HepG2 (cell line): ENCODE measurements at regions not wholly inside any gene's neighbourhood (a gene's known extent, or its start where the extent isn't known, plus 50 kb on each side); places are given as distances from the start of the nearest gene placed in this dataset.

ENCODE experiments used
- ATAC-seq: fragments of 200-7000 bp; cut with Tn5 transposase; 3 replicates; pipeline ENCODE4 v1.9.1; 2020; ENCODE audit warnings: mild to moderate bottlenecking, moderate library complexity
- BruUV-seq: library from RNA; stranded (reverse); fragments of 400-500 nt; replicated peaks from 2 replicates; lab custom pipeline; 2021; lab: Mats Ljungman, UMichigan
- CTCF ChIA-PET: fragments of 300-600 bp; formaldehyde crosslinking; extraction: SDS; loops from one replicate; lab custom pipeline; 2021; ENCODE audit warnings: low total read pairs, inconsistent platforms, low intra/inter-chr PET ratio; lab: Yijun Ruan, JAX
- POLR2A ChIA-PET: fragments of 350-600 bp; sonication (Branson Sonifier 250); formaldehyde crosslinking; loops from one replicate; lab custom pipeline; 2020; ENCODE audit warnings: antibody characterized with exemption, inconsistent platforms; lab: Yijun Ruan, JAX
- DNase-seq: peaks from one replicate; pipeline ENCODE4 v3.0.0-alpha.2; 2015; ENCODE audit warnings: low spot score
- FAIRE-seq: peaks from 3 replicates; lab custom pipeline; 2011; peaks lifted over from hg19 to GRCh38; lab: Jason Lieb, UNC
- H2AFZ ChIP-seq: one replicate; pipeline ENCODE4 v1.6.1; 2011; ENCODE audit warnings: low read length, inconsistent platforms
- H3K27ac ChIP-seq: fragments of 300-600 bp; 3 replicates; pipeline ENCODE4 v1.8.0; 2011; ENCODE audit warnings: mixed run types, mild to moderate bottlenecking, mixed read lengths, low read length, inconsistent platforms; ENCODE audit not compliant: insufficient read depth; ENCODE audit errors: extremely low read length
- H3K27me3 ChIP-seq, 2 experiments: fragments of 200-600 bp in 1 of 2; 2 replicates in 1 of 2; 3 replicates in 1 of 2; pipeline versions ENCODE4 v1.6.0 to v1.8.0; 2011; ENCODE audit warnings: low read length in 2 of 2, mild to moderate bottlenecking in 2 of 2, moderate library complexity in 2 of 2, inconsistent platforms in 1 of 2; ENCODE audit not compliant: insufficient read depth in 2 of 2, control insufficient read depth in 1 of 2
- H3K36me3 ChIP-seq, 2 experiments: fragments of 200-600 bp in 1 of 2; replicated peaks in 1 of 2; 2 replicates in 1 of 2; 3 replicates in 1 of 2; pipeline versions ENCODE4 v1.5.1 to v1.8.0; 2011; ENCODE audit warnings: low read length in 2 of 2, inconsistent platforms in 1 of 2; ENCODE audit not compliant: insufficient read depth in 2 of 2, control insufficient read depth in 1 of 2
- H3K4me1 ChIP-seq: 2 replicates; pipeline ENCODE4 v1.5.1; 2012; ENCODE audit warnings: low read length, inconsistent platforms; ENCODE audit not compliant: insufficient read depth
- H3K4me2 ChIP-seq: 2 replicates; pipeline ENCODE4 v1.6.0; 2011; ENCODE audit warnings: low read depth, low read length, inconsistent platforms
- H3K4me3 ChIP-seq, 3 experiments: fragments of 200-600 bp in 1 of 3; sonication (generic), shearing (Covaris generic) in 1 of 3; replicated peaks in 1 of 3; 2 replicates each; pipeline ENCODE4 v1.5.1; 2011 to 2016; ENCODE audit warnings: low read length in 3 of 3, inconsistent platforms in 2 of 3, low read depth in 2 of 3, mild to moderate bottlenecking in 2 of 3, control low read depth in 1 of 3, mixed read lengths in 1 of 3; ENCODE audit not compliant: insufficient read depth in 1 of 3
- H3K79me2 ChIP-seq: one replicate; pipeline ENCODE4 v1.6.1; 2011; ENCODE audit warnings: low read length, inconsistent platforms; ENCODE audit not compliant: insufficient read depth
- H3K9ac ChIP-seq: 2 replicates; pipeline ENCODE4 v1.6.0; 2011; ENCODE audit warnings: mild to moderate bottlenecking, low read depth, low read length, inconsistent platforms; ENCODE audit not compliant: insufficient read depth
- H3K9me3 ChIP-seq: 2 replicates; pipeline ENCODE4 v1.5.1; 2012; ENCODE audit warnings: mild to moderate bottlenecking, low read length
- H4K20me1 ChIP-seq: 2 replicates; pipeline ENCODE4 v1.6.0; 2011; ENCODE audit warnings: inconsistent platforms, mild to moderate bottlenecking, low read length, moderate library complexity; ENCODE audit not compliant: insufficient read depth
- ELK4 ChIP-seq: sonication (generic); formaldehyde crosslinking; IDR thresholded peaks from 2 replicates; pipeline ENCODE4 v1.9.0; 2021; ENCODE audit warnings: missing genetic modification reagents, borderline replicate concordance
- FOXC1 ChIP-seq: sonication (generic); formaldehyde crosslinking; IDR thresholded peaks from 2 replicates; pipeline ENCODE4 v1.8.0; 2022; ENCODE audit warnings: mild to moderate bottlenecking, missing genetic modification reagents, borderline replicate concordance
- GATA4 ChIP-seq: sonication (generic); IDR thresholded peaks from 2 replicates; pipeline ENCODE4 v1.6.1; 2016; ENCODE audit warnings: antibody characterized with exemption, low read depth, borderline replicate concordance
- GTF2F1 ChIP-seq: fragments of 150-350 bp; IDR thresholded peaks from 2 replicates; pipeline ENCODE4 v1.6.1; 2014; ENCODE audit warnings: low read length
- HMG20A ChIP-seq: IDR thresholded peaks from 2 replicates; pipeline ENCODE4 v1.6.1; 2016; ENCODE audit warnings: borderline replicate concordance
- KDM6A ChIP-seq: IDR thresholded peaks from 2 replicates; pipeline ENCODE4 v1.6.1; 2016; ENCODE audit warnings: low read depth
- MAFF ChIP-seq: IDR thresholded peaks from 2 replicates; pipeline ENCODE4 v1.6.1; 2011; ENCODE audit warnings: low read depth, low read length, improper control_type of control experiment
- MAFK ChIP-seq, 2 experiments: IDR thresholded peaks in 1 of 2; conservative IDR thresholded peaks in 1 of 2; 2 replicates each; pipeline ENCODE4 v1.6.1; 2011; ENCODE audit warnings: improper control_type of control experiment in 2 of 2, low read length in 2 of 2
- MNT ChIP-seq: fragments of 450-650 bp; IDR thresholded peaks from 2 replicates; pipeline ENCODE4 v1.6.1; 2016
- MTF2 ChIP-seq: sonication (generic); formaldehyde crosslinking; IDR thresholded peaks from 2 replicates; pipeline ENCODE4 v1.5.0; 2020; ENCODE audit warnings: missing genetic modification reagents, borderline replicate concordance
- RXRB ChIP-seq: IDR thresholded peaks from 2 replicates; pipeline ENCODE4 v1.6.1; 2016; ENCODE audit warnings: borderline replicate concordance, missing genetic modification reagents, missing compliant biosample characterization
- TOE1 ChIP-seq: sonication (generic); formaldehyde crosslinking; IDR thresholded peaks from 2 replicates; pipeline ENCODE4 v1.4.0; 2020; ENCODE audit warnings: mild to moderate bottlenecking, missing genetic modification reagents
- XRCC5 ChIP-seq: fragments of 200-400 bp; formaldehyde crosslinking; optimal IDR thresholded peaks from 2 replicates; pipeline ENCODE3; 2017; ENCODE audit warnings: mild to moderate bottlenecking, low read length
- ZBTB7A ChIP-seq: sonication (generic); formaldehyde crosslinking; IDR thresholded peaks from 2 replicates; pipeline ENCODE4 v1.8.0; 2022; ENCODE audit warnings: mild to moderate bottlenecking, missing genetic modification reagents
- ZNF230 ChIP-seq: sonication (generic); formaldehyde crosslinking; IDR thresholded peaks from 2 replicates; pipeline ENCODE4 v1.4.0; 2020; ENCODE audit warnings: mild to moderate bottlenecking, missing genetic modification reagents
- ZNF280D ChIP-seq: sonication (generic); formaldehyde crosslinking; IDR thresholded peaks from 2 replicates; pipeline ENCODE4 v1.5.1; 2020; ENCODE audit warnings: mild to moderate bottlenecking, missing genetic modification reagents
- ZNF484 ChIP-seq: sonication (generic); formaldehyde crosslinking; IDR thresholded peaks from 2 replicates; pipeline ENCODE4 v1.5.1; 2020; ENCODE audit warnings: mild to moderate bottlenecking, low read depth, missing genetic modification reagents, borderline replicate concordance
- ZNF879 ChIP-seq: sonication (generic); formaldehyde crosslinking; IDR thresholded peaks from 2 replicates; pipeline ENCODE4 v1.8.1; 2023; ENCODE audit warnings: missing genetic modification reagents
- WGBS: methylation state at CpG from one replicate; pipeline ENCODE4 v1.1.6; 2017; ENCODE audit warnings: low lambda C conversion rate; 5-methylcytosine and 5-hydroxymethylcytosine counted together
- in situ Hi-C: cut with HindIII; loops from 2 replicates; pipeline ENCODE4 v1.10.0; 2017; ENCODE audit warnings: low pct_unique_long_range_greater_than_20kb; ENCODE audit not compliant: extremely low pct_ligation_motif_present
- intact Hi-C: fragments of 100-400 bp; cut with micrococcal nuclease; formaldehyde crosslinking; loops from one replicate; pipeline ENCODE4 v1.10.0; 2022; ENCODE audit not compliant: unreplicated experiment

GRCh38 chr15:20643829-20644425 is 102.3 kb upstream of the GOLGA6L6 start (continued):
- TF ChIP-seq ZNF484 (CRISPR knock-in tag) (no peak), KDM6A (CRISPR knock-in tag) (no peak), FOXC1 (CRISPR knock-in tag) (no peak), ZBTB7A (CRISPR knock-in tag) (no peak)

GRCh38 chr15:20643024-20643770 is 101.6 kb upstream of the GOLGA6L6 start:
- intact Hi-C loops = no loop called here
- FAIRE-seq (no peak), ATAC-seq (no peak), DNase-seq (no peak)
- no peak overlapping the region for H3K9ac ChIP-seq
- no peaks in the 10 kb centered on the region for H4K20me1 ChIP-seq
- H3K4me2 ChIP-seq = no peak overlapping the region
- in situ Hi-C loops = no loop called here
- 12% methylated on average over 5 of the region's 5 CpGs for whole genome bisulfite sequencing
- POLR2A ChIA-PET = no interaction called here
- no TSS peak for BruUV-seq
- H2AFZ ChIP-seq = no peak overlapping the region
- H3K27me3 ChIP-seq = peaks cover 0 to 2% of the 10 kb centered on the region in 2 experiments; a peak in 1 of 5 replicates
- H3K36me3 ChIP-seq = no peaks in the 10 kb centered on the region
- H3K4me1 ChIP-seq = no peaks in the 10 kb centered on the region
- no peaks in the 10 kb centered on the region for H3K9me3 ChIP-seq
- no peak overlapping the region for H3K27ac ChIP-seq
- H3K79me2 ChIP-seq = no peaks in the 10 kb centered on the region
- CTCF ChIA-PET = no interaction called here
- no peak overlapping the region for H3K4me3 ChIP-seq
- TF ChIP-seq MAFK (conservative IDR thresholded peaks at IDR 0.05 in 1 of 2, IDR thresholded peaks at IDR 0.05 in 1 of 2; ENCODE audit: low read length in 2 of 2) (no peak), MTF2 (CRISPR knock-in tag) (no peak), ZNF879 (CRISPR knock-in tag) (no peak), ZNF230 (no peak), TOE1 (no peak), RXRB (CRISPR knock-in tag) (no peak), MAFF (no peak), GTF2F1 (no peak), ZNF280D (CRISPR knock-in tag) (no peak), GATA4 (no peak), MNT (no peak), ELK4 (CRISPR knock-in tag) (no peak), HMG20A (no peak), XRCC5 (no peak)
